Stimulated activated CD4-positive, alpha-beta T cell treated with anti-CD3 and anti-CD28 coated beads, Interleukin-1b, Interleukin-23, amount 100 ng/mL, for 4 hours (primary cell): ENCODE measurements at regions not wholly inside any gene's neighbourhood (a gene's known extent, or its start where the extent isn't known, plus 50 kb on each side); places are given as distances from the start of the nearest gene placed in this dataset.
"Not testable (repeated sequence)": the region's sequence is repeated elsewhere in the genome, so short reads cannot be mapped to it uniquely, and the experiment has no call there.

Source experiments
- DNase-seq, 2 donors: peaks; one replicate each; pipeline ENCODE4 v3.0.0-alpha.2; 2020; ENCODE audit warnings: low read depth in 2 of 2

DNA sequence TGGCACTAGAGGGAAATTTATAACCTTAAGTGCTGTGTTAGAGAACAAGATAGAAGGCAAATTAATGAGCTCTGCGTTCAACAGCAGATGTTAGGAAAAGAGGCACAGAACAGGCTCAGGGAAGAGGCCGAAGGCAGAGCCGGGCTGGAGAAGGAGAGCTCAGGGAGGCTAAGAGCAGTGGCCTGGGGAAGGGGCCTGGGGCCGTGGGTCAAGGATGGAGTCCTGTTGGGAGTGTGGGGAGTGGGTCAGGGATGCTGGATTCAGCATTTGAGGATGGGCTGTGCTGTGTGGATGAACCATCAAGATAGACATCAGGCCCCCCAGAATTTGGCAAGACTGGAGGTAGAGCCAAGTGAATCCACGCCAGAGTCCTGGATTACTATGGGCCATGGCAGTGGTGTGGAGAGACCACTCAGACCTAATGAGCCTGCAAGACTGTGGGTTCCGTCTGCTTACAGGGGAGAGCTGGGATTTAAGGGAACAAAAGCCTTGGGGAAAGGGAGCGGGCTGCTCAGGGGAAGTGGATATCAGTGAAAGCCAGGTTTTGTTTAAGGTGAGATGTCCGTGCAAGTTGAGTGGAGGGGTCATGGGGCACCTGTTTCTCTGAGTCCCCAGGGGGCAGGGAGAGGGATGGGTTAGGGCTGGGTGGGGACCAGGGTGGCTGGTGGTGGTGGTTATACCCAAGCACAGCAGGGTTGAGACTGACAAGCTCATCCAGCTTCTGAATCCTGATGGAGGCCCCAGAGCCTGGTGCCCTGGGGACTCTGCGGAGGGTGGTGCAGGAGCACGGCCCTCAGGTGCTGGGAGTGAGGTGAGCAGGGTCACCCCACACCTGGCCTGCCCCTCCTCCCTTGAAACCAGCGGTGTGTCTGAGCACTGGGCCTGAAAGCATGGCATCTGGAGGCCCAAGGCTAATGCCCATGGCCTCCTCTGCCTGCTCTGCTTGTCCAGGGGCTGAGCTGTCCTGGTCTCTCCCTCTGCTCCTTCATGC is 101.7 kb downstream of the BMS1 start:
- DNase-seq, result no peak

DNA sequence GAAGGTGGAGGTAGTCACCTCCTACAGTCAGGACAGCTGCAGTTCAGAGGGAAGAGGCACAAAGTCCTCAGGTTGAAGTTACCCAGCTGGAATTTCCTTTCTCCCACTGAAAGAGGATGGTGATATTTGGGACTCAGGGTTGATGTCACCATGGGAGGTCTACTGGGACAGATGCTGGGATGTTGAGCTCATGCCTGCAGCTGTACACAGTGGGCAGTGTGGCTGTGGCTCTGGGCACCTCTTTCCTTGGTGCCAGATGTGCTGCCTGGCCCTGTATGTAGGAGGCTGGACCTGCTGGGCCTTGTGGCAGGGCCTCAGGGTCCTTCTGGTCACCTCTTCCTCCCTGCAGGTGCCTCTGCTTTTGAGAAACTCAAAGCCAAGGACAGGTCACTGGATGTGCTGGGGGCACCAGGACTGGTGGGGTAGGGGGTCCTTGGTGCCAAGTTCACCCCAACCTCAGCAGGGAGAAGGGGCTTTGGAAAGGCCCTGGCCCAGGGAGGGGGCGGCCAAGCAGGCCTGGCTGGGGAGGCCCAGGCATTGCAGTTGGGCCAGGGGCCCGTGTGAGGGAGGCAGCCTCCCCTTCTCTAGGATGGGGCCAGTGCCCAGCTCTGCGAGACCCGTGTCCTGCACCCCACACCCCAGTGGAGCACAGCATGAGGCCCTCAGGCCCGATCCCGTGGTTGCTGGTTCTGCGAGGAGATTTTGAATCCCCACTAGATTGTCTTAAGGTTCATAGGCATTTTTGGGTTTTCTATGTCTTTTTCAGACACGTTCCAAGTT is 103.1 kb downstream of the BMS1 start:
- DNase-seq, result no peak

DNA sequence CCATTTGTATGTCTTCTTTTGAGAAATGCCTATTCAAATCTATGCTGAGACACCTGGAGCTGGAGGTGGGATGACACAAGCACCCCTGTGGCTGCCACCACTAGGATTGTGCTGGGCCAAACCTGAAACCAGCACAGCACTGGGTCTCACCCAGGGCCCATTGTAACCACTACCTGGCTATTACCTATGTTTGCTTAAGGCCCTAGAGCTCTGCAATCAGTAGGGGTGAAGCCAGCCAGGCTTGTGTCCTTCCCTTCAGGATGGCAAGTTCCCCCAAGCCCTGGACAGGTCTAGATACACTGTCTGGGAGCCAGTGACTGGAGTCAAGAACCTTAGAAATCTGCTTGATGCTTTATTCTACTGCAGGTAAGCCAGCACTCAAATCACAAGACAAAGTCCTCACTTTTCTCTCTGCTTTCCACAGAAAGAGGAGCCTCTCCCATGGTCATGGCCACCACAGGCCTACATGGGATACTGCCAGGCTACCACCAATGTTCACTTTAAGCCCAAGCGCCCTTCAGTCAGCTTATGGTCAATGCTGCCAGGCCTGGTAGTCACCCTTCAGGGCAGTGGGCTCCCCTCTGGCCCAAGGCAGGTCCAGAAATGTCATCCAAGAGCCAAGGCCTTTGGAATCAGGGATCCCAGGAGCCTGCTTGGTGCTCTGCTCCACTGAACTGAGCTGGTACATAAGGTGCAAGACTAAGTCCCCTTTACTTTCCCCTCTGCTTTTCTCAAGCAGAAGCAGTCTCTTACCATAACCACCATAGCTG is 105.3 kb downstream of the BMS1 start:
- no peak for DNase-seq

DNA sequence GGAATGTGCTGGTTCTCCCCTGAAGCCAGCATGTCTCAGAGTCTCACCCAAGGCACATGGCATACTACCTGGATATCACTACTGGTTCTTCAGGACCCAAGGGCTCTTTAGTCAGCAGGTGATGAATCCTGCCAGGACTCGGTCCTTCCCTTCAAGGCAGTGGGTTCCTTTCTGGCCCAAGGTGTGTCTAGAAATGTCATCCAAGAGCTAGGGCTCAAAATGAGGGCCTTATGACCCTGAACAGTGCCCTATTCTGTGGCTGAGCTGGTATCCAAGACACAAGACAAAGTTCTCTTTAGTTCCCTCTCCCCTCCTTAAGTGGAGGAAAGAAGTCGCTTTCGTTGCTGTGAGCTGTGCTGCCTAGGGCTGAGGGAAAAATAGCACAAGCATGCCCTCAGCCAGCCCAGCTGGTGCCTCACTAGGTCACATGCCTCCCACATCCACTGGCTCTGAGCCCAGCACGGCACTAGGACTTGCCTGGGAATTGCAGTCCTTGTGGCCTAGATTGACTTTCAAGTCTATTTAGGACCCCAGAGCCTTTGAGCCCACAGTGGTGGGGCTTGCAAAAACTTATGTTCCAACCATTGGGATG is 106.0 kb downstream of the BMS1 start:
- no peak for DNase-seq

DNA sequence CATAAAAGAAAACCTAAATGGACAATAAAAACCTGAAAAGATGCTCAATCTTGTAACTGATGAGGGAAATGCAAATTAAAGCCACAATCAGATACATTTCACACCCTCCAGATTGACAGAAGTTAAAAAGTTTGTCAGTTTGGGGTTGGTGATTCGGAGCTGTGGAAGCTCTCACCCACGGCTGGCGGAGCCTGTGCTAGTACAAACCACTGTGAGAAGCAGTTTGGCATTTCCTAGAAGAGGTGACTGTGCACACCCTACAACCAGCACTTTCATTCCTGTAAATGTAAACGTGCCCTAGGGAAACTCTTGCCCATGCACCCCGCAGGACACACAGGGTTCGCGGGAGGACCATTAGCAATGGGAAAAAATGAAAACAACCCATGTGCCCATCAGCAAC is 114.1 kb downstream of the BMS1 start:
- no peak for DNase-seq

DNA sequence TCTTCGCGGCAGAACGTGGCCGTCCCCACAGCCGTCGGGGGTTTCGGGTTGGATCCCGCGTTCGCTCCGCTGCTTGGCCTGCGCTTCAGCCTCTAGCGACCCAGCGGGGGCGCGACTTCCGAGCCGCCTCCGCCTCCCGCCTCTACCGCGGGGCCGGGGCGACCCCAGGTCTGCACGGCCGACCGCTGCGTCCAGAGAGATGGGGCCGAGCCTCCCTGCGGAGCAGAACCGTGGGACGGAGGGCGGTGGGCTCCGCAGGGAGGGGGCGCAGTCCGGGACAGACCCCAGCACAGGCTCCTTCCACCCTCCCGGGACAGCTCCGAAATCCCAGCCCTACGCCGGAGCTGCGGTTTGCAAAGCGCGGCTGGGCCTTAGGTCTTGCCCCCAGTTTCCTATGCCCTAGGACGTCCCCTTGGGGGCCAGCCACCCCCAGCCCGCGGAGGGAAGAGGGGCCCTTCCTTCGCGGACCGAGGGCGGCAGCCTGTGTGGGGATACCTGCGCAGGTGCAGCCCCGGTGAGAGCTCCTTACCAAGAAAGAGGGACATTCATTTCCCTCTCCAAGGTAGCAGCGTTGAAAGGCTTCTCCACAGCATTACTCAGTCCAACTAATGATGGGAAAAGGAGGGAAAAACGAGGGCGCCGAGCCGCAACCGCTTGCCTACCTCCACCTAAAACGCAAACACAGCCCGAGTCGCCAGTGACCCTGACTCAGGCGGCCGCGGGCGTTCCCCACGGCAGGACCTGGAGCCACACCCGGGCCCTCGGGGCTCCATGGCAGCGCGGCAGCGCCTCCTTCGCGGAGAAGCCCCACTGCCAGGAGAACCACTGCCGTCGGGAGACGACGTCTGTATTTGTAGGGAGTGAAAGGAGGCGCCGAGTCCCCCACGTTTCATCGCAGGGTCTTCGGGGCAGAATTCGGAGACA is 115.7 kb downstream of the BMS1 start:
- no peak for DNase-seq

DNA sequence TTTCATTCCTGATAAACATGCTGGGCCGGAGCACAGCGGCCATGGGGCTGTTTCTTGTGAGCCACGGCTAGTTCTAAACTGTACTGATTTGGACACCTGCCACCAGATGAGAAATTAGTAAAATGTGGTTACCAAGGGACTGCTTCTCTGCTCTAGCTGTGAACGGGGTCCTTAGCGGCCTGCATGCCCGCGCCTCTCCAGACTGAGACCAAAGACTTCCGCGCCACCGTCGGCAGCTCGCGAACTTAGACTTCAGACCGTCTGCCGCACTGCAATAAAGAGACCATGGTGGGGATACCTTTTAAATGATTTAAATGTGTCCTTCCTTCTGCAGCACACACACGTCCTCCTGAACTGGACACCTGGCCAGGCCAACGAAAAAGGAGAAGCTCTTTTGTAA is 116.4 kb downstream of the BMS1 start:
- DNase-seq, result no peak

DNA sequence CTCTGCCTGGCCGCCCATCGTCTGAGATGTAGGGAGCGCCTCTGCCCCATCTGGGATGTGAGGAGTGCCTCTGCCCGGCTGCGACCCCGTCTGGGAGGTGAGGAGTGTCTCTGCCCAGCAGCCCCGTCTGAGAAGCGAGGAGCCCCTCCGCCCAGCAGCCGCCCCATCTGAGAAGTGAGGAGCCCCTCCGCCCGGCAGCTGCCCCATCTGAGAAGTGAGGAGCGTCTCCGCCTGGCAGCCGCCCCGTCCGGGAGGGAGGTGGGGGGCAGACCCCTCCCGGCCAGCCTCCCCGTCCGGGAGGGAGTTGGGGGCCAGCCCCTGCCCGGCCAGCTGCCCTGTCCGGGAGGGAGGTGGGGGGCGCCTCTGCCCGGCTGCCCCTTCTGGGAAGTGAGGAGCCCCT is 117.8 kb downstream of the BMS1 start:
- DNase-seq, result not testable (repeated sequence)

DNA sequence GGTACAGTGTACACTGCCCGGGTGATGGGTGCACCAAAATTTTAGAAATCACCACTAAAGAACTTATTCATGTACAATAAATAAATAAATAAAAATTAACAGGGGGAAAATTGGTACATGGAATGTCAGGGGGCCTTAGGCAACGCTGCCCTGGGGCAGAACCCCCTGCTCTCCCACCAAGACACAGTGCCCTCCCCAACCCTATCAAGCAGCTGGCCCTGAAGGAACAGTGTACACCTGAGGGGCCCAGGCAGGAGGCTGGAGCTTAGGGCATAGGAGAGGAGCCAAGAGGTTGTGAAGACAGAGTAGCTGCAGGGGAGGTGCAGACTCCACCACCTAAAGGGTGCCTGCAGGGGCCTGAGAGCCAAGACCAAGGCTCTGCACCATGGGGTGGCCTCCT is 128.8 kb downstream of the BMS1 start:
- DNase-seq, result no peak

DNA sequence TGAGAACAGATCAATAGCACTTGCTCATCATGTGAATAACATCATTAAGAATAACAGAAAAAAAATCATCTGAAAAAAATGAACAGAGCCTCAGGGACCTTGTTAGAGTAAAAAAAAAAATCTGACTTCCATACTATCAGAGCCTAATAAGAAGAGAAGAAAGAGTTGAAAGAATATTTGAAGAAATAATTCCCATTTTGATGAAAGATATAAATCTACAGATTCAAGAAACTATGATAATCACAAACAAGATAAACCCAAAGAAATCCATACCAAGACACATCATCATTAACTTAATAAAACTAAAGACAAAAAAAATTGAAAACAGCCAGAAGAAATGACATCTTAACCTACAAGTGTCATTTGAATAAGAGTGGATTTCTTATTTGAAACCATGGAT is 134.4 kb downstream of the BMS1 start:
- no peak for DNase-seq

DNA sequence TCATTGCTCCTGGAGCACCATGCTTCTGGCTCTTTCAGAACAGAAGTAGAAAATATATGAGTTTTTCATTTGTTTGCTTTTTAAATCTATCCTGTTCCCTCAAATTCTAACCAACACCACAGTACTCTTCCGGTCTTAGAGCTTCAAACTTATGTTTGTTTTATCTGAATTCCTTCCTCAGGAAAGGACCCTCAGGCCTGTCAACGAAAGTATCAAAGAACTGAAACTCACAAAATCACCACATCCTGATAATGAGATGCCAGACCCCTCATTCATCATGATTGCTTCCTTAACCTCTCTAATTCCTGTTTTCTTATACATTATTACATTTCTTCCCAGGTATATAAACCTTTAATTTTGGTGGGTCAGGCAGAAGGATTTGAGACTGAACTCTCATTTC is 135.2 kb downstream of the BMS1 start:
- no peak for DNase-seq

DNA sequence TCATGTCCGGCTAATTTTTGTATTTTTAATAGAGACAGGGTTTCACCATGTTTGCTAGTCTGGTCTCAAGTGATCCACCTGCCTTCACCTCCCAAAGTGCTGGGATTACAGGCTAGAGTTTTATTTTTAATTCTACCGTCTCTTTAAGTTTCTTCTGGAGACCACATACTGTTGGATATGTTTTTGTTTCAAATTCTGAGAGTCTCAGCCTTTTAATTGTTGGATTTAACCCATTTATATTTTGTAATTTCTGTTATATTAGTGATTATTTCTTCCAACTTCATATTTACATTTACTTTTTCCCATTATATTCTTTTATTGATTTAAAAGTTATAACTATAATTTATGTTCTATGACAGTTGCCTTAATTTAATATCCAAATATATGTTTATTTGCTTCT is 139.4 kb downstream of the BMS1 start:
- DNase-seq, result no peak

DNA sequence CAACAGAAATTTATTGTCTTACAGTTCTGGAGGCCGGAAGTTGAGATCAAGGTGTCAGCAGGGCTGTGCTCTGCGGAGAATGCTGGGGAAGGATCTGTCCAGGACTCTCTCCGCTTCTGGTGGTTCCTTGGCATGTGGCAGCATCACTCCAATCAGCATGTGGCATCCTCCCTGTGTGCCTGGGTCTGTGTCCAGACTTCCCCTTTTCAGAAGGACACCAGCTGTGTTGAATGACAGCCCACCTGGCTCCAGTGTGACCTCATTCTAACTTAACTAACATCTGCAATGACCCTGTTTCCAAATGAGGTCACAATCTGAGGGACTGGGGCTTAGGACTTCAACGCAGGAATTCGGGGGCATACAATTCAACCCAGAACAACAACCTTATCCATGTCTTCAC is 141.9 kb downstream of the BMS1 start:
- no peak for DNase-seq

DNA sequence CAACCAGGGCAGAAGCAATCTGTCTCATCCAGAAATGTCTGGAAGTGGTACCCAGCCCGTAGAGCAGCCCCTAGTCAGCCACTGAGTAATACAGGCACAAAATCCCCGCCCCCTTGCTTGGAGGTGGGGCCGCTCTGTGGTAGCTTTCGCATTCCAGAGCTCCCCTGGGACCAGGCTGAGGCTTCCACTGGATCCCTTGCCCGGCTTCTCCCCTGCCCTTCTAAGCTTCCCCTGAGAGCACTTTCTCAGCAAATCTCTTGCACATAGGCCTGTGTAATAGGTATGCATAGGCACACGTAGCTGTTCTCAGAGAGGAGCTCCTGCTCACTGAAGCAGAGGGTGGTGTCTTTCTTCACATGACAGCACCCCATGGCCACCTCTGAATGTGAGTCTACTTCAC is 144.2 kb downstream of the BMS1 start:
- DNase-seq, result no peak

DNA sequence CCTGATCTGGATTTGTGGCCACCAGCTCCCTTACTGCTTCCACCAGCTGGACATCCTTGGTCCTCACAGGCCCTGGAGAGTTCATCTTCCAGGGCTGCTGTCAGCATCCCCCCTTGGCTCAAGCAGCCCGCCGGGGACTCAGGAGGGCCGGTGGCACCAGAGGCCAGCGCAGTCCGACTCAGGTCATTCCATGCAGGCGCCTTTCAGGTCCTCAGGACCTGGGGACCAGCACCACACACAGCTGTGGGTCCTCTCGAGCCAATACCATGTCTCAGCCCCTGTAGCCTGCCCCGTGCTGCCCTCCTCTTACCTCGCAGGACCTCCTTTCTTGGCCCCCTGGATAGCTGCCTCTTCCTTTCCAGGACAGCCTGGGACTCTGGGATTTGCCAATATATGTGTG is 145.5 kb downstream of the BMS1 start:
- no peak for DNase-seq

DNA sequence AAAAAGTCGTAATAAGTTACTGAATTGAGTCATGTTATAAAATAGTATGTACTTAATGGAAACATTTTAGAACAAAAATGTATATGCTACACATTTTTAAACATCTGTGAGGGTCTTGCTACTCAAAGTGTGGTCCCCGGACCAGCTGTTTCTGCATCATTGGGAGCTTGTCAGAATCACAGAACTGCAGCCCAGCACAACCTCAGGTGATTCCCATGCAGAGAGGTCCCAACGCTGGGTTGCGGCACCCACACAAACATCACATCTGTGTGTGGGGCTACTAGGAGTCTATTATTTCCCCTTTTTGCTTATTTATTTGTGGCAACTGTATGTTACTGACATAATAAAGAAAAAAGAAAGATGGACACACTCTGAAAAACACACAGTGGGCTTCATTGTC is 146.6 kb downstream of the BMS1 start:
- DNase-seq, result no peak

DNA sequence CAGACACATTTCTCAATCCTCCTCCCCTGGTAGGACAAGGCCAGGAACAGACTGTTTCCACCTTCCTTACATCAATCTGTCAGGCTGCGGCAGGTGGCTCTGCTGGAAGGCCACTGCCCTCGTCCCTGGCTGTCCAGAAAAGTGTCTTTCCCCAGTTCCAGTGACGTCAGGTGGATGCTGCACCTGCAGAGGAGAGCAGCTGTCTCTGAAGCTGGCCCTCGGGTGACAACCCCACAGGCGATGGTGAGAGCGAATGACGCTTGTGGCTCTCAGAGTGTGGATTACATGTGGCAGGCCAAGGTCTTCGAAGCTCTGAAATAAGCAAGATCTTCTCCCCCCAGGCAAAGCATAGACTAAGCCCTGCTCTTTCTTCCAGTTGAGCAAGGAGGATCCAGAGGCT is 146.9 kb upstream of the RET start:
- no peak for DNase-seq

DNA sequence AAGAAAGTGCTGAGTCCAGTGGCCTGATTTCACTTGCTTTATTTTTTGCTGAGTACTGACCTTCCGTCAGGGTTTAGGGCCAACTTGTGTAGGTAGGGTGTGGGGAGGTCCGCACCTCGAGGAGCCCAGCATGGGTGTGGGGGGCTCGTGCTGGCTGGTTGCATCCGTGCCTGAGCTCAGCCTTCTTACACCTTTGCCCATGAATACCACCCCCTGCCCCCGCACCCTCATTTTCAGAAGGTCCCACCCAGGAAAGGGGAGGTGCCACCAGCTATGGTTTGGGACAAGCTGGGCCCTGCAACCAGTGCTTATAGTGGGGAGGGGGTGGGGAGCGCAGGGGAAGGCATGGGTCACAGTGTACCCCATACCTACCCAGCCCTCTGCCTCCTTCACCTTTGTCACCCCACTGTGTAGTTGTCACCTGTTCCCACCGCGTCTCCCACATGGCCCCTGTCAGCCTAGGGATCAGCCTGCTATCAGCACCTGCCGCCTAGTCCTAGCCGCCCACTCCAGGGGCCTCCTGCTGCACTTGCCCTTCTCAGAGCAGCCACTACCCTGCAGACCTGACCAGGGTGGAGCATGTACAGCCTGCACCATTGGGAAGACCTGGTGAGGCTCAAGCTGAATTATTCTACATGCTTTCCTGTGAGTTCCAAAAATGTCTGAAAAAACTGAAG is 146.2 kb upstream of the RET start:
- DNase-seq, result no peak

DNA sequence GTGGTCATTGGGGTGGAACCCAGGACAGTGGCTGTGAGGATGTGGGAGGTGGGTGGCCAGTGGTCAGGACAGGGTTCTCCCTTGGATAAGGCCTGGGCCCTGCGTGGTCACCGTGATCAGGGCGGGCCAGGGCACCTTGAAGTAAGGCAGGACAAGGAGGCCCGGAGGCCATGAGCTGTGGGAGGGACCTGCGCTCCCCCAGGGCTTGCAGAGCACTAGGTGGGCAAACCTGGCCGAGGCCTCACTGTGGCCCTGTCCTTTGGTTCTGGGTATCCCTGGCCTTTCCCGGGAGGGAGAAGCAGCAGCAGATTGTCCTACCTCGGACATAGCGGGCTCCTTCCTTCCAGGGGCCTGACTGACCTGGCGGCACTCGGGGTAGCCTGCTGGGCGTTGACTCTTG is 144.8 kb upstream of the RET start:
- no peak for DNase-seq
